Suprapubic skin (tissue), 4 donors: ENCODE measurements at regions not wholly inside any gene's neighbourhood (a gene's known extent, or its start where the extent isn't known, plus 50 kb on each side); places are given as distances from the start of the nearest gene placed in this dataset.

ENCODE experiments used
- EP300 ChIP-seq: sonication (generic); formaldehyde crosslinking; IDR thresholded peaks from one replicate; pipeline ENCODE4 v1.6.1; 2017; ENCODE audit warnings: antibody characterized with exemption
- POLR2A ChIP-seq, 2 donors: fragments of 450-650 bp; IDR thresholded peaks; one replicate each; pipeline ENCODE4 v1.6.1; 2017; ENCODE audit warnings: antibody characterized with exemption in 2 of 2, mild to moderate bottlenecking in 2 of 2, moderate library complexity in 2 of 2
- POLR2AphosphoS5 ChIP-seq, 3 donors: sonication (generic); formaldehyde crosslinking; IDR thresholded peaks; one replicate each; pipeline ENCODE4 v1.6.1; 2017; ENCODE audit warnings: antibody characterized with exemption in 3 of 3
- TF ChIP-seq, protein P1 (sequence below), 2 donors: fragments of 200-600 bp in 1 of 2; fragments of 450-650 bp in 1 of 2; sonication (generic) in 1 of 2; IDR thresholded peaks; one replicate each; pipeline ENCODE4 v1.5.1; 2016 to 2019; ENCODE audit warnings: antibody characterized with exemption in 2 of 2, mild to moderate bottlenecking in 1 of 2, moderate library complexity in 1 of 2

DNA sequence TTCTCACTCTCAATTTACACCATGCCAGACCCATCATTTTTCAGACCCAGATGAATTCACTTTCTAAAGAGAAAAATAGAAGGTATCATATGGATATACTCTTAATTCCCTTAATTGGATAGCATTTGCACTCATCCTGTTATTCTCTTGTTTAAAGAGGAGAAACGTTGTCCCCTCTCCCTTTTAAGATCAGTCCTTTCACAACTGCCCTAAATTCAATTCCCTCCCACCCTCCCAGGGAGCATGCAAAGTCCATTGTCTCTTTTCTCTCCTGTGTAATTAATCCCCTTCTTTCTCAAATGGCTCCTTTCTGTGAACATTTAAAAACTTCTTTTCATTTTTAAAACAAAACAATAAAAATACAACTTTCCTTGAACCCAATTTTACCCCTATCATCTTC lies 124.7 kb upstream of the TLL1 start:
- TF ChIP-seq, protein P1, sequence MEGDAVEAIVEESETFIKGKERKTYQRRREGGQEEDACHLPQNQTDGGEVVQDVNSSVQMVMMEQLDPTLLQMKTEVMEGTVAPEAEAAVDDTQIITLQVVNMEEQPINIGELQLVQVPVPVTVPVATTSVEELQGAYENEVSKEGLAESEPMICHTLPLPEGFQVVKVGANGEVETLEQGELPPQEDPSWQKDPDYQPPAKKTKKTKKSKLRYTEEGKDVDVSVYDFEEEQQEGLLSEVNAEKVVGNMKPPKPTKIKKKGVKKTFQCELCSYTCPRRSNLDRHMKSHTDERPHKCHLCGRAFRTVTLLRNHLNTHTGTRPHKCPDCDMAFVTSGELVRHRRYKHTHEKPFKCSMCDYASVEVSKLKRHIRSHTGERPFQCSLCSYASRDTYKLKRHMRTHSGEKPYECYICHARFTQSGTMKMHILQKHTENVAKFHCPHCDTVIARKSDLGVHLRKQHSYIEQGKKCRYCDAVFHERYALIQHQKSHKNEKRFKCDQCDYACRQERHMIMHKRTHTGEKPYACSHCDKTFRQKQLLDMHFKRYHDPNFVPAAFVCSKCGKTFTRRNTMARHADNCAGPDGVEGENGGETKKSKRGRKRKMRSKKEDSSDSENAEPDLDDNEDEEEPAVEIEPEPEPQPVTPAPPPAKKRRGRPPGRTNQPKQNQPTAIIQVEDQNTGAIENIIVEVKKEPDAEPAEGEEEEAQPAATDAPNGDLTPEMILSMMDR (IDR thresholded peaks at IDR 0.05), result no peak
- no peak for TF ChIP-seq POLR2A (IDR thresholded peaks at IDR 0.05)
- no peak for TF ChIP-seq EP300
- TF ChIP-seq POLR2AphosphoS5 (IDR thresholded peaks at IDR 0.05), result no peak
